ENCODE measurements at regions not wholly inside any gene's neighbourhood (a gene's known extent, or its start where the extent isn't known, plus 50 kb on each side); places are given as distances from the start of the nearest gene placed in this dataset.
A peak's percentile ranks its signal among the peaks of the same experiment; 100 is the strongest.

GRCh38 chr5:33276628-33276950 lies 164.2 kb upstream of the TARS1 start:
- 0 out of 2 replicates have a peak overlapping the region, but pooled peaks have one; percentile 10 for H2AFZ ChIP-seq
- H3K27me3 ChIP-seq (ENCODE audit: insufficient read depth), result no peaks in the 10 kb centered on the region
- H3K79me2 ChIP-seq (replicated peaks; ENCODE audit: insufficient read depth), result no peaks in the 10 kb centered on the region
- Mint-ChIP-seq H3K4me1 (no peaks in the 10 kb centered on the region), H3K4me3 (no peak overlapping the region), H3K27ac (no peak overlapping the region), H3K27me3 (ENCODE audit: insufficient read depth, low read depth, poor library complexity) (no peaks in the 10 kb centered on the region), H3K36me3 (ENCODE audit: low read depth) (no peaks in the 10 kb centered on the region), H3K9me3 (no peaks in the 10 kb centered on the region)
- no peaks in the 10 kb centered on the region for H3F3A ChIP-seq (replicated peaks; ENCODE audit: low read depth)
- no peaks in the 10 kb centered on the region for H3K36me3 ChIP-seq (ENCODE audit: insufficient read depth)
- no peak overlapping the region for H3K4me3 ChIP-seq
- no peaks in the 10 kb centered on the region for H3K4me1 ChIP-seq (ENCODE audit: insufficient read depth)
- H3K27ac ChIP-seq (ENCODE audit: low read depth), result no peak overlapping the region
- no peak overlapping the region for H3K4me2 ChIP-seq
- ATAC-seq (no peak), DNase-seq (ENCODE audit: low spot score) (no peak)
- no peaks in the 10 kb centered on the region for H3K9me2 ChIP-seq (ENCODE audit: insufficient read depth)
- H4K20me1 ChIP-seq (replicated peaks; ENCODE audit: insufficient read depth), result no peaks in the 10 kb centered on the region
- TF ChIP-seq ZNF114 (CRISPR knock-in tag; IDR thresholded peaks at IDR 0.05), result no peak

DNA sequence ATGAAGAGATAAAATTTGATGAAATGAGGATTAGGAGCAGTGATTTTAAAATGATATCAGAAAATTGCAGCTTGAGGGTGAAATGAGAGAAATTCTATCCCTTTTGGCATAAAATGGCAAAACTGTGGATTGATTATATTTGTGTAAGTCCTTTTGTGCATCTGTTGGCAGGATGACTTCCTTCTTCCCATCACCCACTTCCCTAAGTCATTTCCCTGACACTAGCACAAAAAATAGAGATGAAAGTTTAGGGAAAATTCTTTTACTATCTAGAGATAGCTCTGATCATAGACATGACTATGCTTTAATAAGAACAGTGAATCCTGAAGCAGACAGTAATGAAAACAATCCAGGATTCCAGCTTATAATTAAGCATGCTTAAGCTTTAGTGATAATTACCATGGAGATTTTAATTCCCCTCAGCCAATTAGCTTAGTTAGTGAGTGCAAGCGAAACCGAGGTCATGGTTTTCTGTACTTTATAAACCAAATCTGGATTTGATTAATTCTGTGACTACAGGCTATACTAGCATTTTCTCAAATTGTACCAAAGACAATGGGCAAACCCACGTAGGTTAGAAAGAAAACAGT lies 163.6 kb upstream of the TARS1 start:
- Histone ChIP-seq H3K27ac (ENCODE audit: low read depth) (no peak overlapping the region), H3K27me3 (ENCODE audit: insufficient read depth) (no peaks in the 10 kb centered on the region), H4K20me1 (replicated peaks; ENCODE audit: insufficient read depth) (no peaks in the 10 kb centered on the region), H3K36me3 (ENCODE audit: insufficient read depth) (no peaks in the 10 kb centered on the region), H3F3A (replicated peaks; ENCODE audit: low read depth) (no peaks in the 10 kb centered on the region), H3K4me2 (no peak overlapping the region), H3K4me1 (ENCODE audit: insufficient read depth) (no peaks in the 10 kb centered on the region), H3K79me2 (replicated peaks; ENCODE audit: insufficient read depth) (no peaks in the 10 kb centered on the region), H3K4me3 (no peak overlapping the region), H3K9me2 (ENCODE audit: insufficient read depth) (no peaks in the 10 kb centered on the region), H2AFZ (no peak overlapping the region)
- Mint-ChIP-seq H3K4me1 (no peaks in the 10 kb centered on the region), H3K27ac (no peak overlapping the region), H3K36me3 (ENCODE audit: low read depth) (no peaks in the 10 kb centered on the region), H3K4me3 (no peak overlapping the region), H3K27me3 (ENCODE audit: insufficient read depth, low read depth, poor library complexity) (no peaks in the 10 kb centered on the region), H3K9me3 (no peaks in the 10 kb centered on the region)
- ATAC-seq (no peak), DNase-seq (ENCODE audit: low spot score) (no peak)
- TF ChIP-seq CTCF (conservative IDR thresholded peaks at IDR 0.05; ENCODE audit: low read depth in 2 of 2) (no peak), ZNF331 (CRISPR knock-in tag; IDR thresholded peaks at IDR 0.05; ENCODE audit: low read depth) (no peak), EZH2phosphoT487 (IDR thresholded peaks at IDR 0.05; ENCODE audit: unreplicated experiment) (no peak), EZH2 (IDR thresholded peaks at IDR 0.05; ENCODE audit: low read depth, unreplicated experiment) (no peak), JUNB (IDR thresholded peaks at IDR 0.05; ENCODE audit: unreplicated experiment) (no peak), STAT1 (IDR thresholded peaks at IDR 0.05; ENCODE audit: unreplicated experiment) (no peak), ETS1 (IDR thresholded peaks at IDR 0.05) (no peak)

DNA sequence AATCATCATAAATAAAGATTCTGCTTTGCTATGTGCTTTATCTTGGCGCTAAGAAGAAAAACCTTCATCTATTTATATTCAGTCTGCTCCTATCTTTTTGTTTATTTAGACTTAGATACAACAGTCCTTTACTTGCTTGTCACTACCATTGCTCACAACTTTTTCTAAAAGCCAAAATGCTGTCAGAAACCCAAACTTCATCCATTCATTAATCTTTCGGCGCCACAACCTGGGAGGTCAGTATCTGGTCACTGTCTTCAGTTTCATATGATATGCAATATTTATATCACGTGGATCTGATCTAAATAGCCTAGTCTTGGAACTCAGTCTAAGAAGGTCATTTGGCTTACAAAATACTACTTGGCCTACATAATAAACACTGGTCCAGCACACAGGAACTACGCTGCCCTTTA lies 159.3 kb upstream of the TARS1 start:
- no peaks in the 10 kb centered on the region for H3K9me2 ChIP-seq (ENCODE audit: insufficient read depth)
- peak overlapping the region; percentile 26; the same call in 1 of the 2 replicates for H2AFZ ChIP-seq
- H3K36me3 Mint-ChIP-seq (ENCODE audit: low read depth), result no peaks in the 10 kb centered on the region
- no peaks in the 10 kb centered on the region for H3F3A ChIP-seq (replicated peaks; ENCODE audit: low read depth)
- H3K4me3 Mint-ChIP-seq, result no peak overlapping the region
- no peak for ATAC-seq
- no peaks in the 10 kb centered on the region for H3K79me2 ChIP-seq (replicated peaks; ENCODE audit: insufficient read depth)
- peaks cover 3% of the 10 kb centered on the region for H3K27me3 Mint-ChIP-seq (ENCODE audit: insufficient read depth, low read depth, poor library complexity)
- no peak overlapping the region for H3K4me2 ChIP-seq
- peaks cover 3% of the 10 kb centered on the region; the same call in 2 of the 3 replicates for H3K4me1 Mint-ChIP-seq
- no peaks in the 10 kb centered on the region for H3K36me3 ChIP-seq (ENCODE audit: insufficient read depth)
- no peak overlapping the region for H3K4me3 ChIP-seq
- H3K4me1 ChIP-seq (ENCODE audit: insufficient read depth), result no peaks in the 10 kb centered on the region
- H3K27ac Mint-ChIP-seq, result no peak overlapping the region
- H3K27ac ChIP-seq (ENCODE audit: low read depth), result no peak overlapping the region
- no peaks in the 10 kb centered on the region for H3K9me3 Mint-ChIP-seq
- H3K27me3 ChIP-seq (ENCODE audit: insufficient read depth), result no peaks in the 10 kb centered on the region
- H4K20me1 ChIP-seq (replicated peaks; ENCODE audit: insufficient read depth), result no peaks in the 10 kb centered on the region
- no peak for DNase-seq (ENCODE audit: low spot score)
- TF ChIP-seq STAT1 (IDR thresholded peaks at IDR 0.05; ENCODE audit: unreplicated experiment) (no peak), CREB1 (CRISPR knock-in tag; IDR thresholded peaks at IDR 0.05; ENCODE audit: low read depth) (no peak), POLR2AphosphoS5 (IDR thresholded peaks at IDR 0.05; ENCODE audit: low read depth) (no peak), ETS1 (IDR thresholded peaks at IDR 0.05) (no peak), EZH2phosphoT487 (IDR thresholded peaks at IDR 0.05; ENCODE audit: unreplicated experiment) (no peak), CTCF (conservative IDR thresholded peaks at IDR 0.05; ENCODE audit: low read depth in 2 of 2) (no peak)

Data from GM23338 (cell line).